ENCODE measurements at regions not wholly inside any gene's neighbourhood (a gene's known extent, or its start where the extent isn't known, plus 50 kb on each side); places are given as distances from the start of the nearest gene placed in this dataset.
"Not testable (repeated sequence)": the region's sequence is repeated elsewhere in the genome, so short reads cannot be mapped to it uniquely, and the experiment has no call there.

DNA sequence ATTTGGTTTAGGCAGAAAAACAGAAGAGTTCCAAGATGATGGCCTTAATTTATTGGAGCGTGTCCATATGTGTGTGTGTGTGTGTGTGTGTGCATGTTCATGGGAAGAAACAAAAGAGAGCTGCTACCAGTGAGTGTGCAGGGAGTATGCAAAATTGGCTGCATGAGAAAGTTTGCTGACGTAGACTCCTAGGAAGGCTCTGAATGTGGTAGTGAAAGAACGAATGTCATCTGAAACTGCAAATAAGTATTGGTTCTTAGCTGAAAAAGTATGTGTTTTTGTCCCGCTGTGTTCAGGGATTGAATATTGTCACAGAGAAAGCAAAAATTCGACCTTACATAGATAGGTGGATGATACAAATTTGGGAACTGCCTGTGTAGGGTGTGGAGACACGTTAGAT lies 542.6 kb upstream of the COX7C start:
- DNase-seq = no peak

DNA sequence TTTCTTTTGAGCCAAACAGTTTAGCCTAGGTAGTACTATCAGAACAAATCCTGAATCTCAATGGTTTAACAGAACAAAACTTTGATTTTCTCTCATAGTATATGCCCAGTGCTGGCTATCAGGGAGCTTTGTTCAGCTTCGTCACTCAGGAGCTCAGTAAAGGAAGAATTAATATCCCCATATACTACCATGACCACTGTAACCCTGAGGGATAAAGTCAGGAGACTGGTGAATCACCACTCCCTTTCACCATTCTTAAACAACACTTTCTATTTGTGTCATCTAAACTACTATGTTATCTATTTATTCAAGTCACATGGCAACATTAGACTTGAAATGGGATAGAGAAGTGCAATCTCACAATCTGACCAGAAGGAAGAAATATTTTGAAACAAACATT lies 522.6 kb upstream of the COX7C start:
- DNase-seq = no peak

DNA sequence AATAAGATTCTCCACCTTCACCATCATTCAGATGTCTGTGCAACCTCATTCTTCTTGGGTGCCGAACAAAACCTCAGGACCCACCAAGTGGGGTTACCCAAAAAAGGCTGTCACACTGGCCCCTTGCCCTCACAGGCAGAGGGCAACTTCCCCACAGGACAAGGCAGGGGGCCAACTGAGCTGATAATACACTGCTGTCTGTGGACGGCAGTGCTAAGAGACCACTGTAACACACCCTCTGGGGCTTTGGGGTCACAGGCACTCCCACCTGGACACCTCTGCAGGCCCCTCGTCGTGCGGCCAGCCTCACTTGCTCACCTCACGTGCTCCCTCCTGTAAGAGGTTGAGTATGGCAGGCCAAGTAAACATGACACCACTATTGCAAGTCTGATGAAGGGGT lies 515.8 kb upstream of the COX7C start:
- DNase-seq = no peak

DNA sequence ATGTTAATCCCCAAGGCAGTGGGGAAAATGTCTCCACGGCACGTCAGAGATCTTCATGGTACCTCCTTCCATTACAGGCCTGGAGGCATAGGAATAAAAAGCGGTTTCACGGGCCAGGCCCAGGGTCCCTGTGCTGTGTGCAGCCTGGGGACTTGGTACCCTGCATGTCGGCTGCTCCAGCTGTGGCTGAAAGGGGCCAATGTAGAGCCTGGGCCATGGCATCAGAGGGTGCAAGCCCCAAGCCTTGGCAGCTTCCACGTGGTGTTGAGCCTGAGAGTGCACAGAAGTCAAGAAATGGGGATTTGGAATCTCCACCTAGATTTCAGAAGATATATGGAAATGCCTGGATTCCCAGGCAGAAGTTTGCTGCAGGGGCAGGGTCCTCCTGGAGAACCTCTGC lies 508.9 kb upstream of the COX7C start:
- no peak for DNase-seq

DNA sequence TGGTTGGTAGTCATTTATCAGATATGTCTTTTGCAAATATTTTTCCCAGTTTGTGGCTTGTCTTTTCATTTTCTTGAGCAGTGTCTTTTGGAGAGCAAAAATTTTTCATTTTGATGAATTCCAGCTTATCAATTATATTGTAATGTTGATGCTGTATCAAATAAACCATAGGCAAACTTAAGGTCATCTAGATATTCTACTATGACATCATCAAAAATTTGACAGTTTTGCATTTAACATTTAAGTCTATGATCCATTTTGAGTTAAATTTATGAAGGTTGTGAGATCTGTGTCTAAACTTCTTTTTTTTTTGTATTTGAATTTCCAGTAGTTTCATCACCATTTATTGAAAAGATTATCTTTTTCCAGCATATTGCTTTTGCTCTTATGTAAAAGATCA lies 505.5 kb upstream of the COX7C start:
- no peak for DNase-seq

DNA sequence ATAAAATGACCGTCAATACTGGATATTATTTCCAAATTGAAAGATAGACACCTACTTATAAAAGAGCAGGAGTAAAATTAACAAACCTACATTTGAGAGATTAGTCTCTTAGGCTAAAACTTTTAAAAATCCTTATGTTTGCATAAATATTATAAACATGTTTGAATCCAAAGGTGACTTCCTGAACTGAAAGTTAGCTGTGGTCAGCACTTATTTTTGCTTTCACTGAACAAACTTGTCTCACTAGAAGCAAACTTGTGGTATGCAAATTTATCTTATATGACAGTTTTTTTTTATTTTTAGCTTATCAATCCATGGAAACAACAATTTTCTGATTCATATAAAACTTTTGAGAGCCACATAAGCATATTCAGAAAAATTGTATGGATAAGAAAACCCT lies 502.6 kb upstream of the COX7C start:
- no peak for DNase-seq

DNA sequence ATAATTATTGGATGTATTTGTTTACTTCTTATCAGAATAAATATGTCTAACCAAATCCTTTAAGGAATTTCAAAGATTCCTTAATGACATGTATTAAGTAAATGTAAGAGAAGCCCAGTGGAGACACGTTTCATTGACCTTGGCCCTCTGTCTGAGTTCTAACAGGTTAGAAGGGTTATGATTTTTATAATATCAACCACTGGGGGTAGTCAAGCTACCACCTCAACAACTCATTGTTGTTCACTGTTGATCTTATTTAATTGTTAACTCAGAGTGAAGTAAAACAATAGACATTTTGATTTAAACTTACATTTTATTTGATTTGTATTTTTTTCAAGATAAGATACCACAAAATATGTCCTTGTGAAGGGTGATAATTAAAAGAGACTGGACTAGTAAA lies 499.2 kb upstream of the COX7C start:
- no peak for DNase-seq

DNA sequence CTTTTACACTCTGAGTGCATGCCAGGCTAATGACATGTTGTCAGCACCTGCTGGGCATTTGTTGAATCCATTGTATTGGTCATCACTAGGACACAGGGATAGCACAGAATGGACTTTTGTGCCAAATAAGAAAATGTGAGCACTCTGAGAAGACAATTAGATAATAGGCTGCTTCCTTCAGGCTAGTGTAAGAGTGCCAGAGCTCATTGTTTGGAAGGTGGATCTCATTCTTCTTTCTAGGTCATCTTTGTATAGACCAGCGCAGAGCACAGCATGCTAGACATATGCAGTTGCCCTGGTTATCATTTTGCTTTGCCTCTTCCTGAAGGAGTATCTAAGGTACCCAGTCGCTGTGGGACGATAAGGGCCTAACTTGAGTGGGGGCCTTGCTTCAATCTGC lies 493.4 kb upstream of the COX7C start:
- no peak for DNase-seq

DNA sequence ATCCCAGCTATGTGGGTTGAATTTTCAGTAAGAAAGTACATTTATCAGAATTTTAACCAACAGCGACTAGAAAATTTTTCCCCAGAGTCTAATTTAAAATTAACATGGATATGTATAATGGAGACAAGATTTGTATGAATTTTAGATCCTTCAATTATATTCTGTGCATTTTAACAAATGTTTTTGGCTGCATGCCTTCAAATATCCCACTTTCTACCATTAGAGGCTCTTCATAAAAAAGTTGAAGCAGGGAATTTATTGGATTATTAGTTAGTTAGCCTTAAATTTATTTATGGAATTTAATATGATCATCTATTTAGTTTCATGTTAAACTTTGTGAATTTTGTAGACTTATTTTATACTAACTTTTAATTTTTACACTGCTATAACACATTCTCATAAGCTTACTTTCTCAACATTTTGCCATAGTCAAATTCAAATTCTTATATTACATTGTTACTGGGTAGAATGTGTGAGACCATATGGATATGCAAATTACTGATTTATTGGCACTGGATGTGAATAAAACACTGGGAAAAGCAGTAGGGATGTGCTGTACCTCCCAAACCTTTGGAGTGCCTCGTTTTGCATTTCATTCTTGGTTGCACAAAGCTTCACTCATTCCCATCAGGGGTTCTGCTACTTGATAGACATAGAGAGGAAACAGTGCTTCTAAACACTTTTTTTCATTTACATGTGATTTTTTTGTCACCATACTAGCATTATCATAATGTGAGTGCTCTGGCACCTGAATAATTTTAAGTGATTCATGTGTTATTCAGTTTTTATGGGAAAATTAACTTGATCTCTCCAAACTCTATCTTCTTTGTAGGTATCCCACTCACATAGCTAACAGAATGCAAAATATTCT lies 491.8 kb upstream of the COX7C start:
- DNase-seq = no peak

DNA sequence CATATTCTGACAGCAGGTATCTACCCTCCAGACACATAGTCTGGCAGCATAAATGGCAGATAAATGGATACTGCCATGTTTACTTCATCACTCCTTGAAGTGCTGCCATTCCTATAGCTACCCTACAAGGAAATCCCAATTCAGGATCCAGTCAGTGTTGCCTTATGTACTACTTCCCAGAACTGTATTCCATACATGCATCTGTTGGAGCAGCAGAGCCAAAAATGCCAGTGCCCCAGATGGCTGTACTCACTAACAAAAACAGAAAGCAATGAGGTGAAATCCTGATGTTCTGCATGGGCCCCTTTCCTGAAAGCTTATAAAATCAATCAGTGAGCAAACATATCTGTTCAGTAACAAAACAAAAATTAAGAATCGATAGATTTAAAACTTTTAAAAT lies 490.0 kb upstream of the COX7C start:
- no peak for DNase-seq

DNA sequence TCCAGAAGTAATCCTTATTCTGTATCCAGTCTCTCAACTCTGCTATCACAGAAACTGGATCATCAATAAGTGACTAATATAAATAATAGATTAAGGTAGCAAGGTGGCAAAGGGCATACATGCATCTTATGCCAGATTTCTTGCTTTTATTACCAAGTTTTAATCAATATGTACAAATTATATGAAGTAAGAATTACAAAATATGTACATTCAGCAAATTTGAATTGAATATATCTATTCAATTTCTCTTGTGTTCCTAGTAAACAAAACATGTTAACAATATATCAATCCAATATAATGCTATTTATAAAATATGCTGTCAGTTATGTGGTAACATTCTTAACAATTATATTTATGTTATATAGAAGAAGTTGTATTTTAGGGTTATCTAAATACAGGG lies 488.7 kb upstream of the COX7C start:
- no peak for DNase-seq

DNA sequence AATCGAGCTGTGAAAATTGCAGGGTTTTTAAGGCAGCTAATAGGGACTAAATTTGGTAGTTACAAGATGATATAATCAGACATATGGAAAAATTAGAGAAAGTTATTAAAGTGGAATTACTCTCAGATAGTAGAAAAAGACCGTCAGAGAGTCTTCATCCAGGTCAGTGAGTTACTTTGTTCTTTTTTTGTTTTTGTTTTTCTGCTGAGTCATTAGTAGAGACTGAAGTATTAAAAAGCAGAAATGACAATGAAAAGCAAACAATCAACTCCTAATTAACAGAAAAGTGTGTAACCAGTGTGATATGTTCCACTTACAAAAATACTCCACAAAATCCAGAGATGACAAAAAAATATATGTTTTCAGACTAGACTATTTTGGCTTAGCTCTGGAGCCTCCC lies 480.4 kb upstream of the COX7C start:
- no peak for DNase-seq

DNA sequence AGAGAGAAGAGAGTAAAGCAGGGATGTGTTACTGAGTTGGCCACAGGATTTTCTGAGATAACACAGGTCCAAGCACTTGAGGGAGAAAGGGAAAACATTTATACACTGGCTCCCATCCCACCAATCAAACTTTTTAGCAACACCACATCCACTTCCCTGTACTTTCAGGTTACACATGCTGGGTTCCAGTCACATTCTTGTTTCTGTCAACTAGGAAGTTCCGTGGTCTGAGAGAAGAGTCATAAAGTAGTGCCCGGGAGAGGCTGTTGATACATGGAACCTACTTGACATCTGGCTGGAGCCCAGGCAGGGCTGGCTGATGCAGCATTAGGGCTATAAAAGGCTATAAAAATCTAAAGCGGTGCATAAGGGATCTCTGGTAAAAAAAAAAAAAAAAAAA lies 473.9 kb upstream of the COX7C start:
- no peak for DNase-seq

DNA sequence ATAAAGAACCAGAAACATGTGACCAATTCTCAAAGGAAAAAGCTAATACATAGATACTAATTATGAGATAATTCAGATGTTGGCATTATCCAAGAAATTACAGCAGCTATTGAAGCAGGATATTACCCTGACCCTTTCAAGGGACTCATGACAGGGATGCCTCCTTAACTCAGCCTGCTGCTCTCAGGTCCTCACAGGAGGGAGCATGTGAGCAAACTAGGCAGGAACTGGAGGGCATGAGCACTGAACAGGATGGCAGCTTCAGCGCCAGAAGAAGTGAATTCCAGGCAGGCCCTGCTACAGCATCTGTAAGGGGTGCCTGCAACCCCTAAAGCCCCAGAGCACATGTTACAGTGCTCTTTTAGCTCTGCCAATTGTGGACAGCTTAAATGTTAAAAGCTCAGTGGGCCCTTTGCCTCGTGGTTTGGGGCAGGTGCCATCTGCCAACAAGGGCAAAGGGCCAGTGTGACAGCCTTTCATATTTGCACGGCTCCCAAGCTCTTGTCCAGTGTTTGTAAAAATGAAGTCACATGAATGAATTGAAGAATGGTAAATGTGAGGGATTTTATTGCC lies 464.7 kb upstream of the COX7C start:
- DNase-seq = no peak

DNA sequence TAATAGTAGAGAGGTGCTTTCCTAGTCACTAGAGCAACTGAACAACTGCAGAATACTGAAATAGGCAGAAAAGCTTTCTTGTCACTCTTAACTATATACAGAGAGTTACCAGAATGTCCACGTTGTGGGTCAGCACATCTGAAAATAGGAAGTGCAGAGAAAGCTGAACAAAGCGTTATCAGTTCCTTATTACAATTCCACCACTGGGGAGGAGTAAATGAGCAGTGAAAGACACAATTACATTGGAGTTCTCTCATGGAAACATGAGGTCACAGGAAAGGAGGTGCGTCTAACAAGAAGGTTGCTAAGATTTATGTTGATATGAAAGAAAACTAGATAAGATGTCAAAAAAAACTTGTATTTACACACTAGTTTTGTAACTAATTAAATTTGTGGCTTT lies 461.9 kb upstream of the COX7C start:
- DNase-seq = no peak

DNA sequence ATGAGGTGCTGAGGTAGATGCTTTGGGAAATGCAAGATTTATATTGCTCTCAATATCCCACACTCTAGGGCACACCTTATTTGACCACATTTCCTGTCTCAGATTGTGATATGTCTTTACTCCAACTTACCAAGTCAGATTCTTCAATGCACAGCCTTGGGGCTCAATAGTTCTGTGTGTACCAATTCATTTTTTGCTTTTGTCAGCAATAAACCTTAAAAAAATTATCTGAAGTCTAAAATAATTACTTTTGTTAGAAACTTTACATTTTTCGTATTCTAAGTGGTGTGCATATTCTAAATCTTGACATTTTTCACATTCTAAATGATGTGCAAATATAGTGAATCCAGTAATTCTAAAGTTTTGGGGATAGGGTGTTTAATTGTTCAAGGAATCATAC lies 447.5 kb upstream of the COX7C start:
- DNase-seq = no peak

DNA sequence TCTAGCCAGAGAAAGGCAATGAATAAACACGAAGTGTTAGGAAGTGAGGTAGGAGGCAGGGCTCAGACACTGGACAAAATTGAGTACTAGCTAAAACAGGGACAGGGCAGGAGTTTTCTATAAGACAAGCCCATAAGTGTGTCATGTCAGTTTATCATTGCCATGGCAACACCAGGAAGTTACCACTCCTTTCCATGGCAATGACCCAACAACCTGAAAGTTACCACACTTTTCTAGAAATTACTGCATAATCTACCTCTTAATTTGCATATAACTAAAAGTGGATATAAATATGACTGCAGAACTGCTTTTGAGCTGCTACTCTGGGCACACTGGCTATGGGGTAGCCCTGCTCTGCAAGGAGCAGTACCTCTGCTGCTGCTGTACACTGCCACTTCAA lies 442.5 kb upstream of the COX7C start:
- no peak for DNase-seq

DNA sequence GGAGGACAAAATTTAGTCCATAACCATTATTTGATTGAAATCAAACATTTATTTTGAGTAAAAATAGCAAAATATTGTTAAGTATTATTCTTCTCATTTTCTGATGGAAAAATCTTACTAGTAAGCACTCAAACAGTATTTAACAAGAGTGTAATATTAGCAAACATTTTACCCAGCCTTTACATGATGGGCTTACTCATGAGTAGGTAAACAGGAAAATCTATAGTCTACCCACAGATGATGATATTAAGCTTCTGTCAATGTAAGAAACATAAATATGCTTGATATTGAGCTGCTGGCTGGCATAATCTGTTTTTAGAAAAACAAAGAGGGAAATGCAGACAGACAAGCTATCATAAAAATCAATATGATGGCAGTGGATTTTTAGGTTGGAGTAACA lies 418.5 kb upstream of the COX7C start:
- DNase-seq = no peak

DNA sequence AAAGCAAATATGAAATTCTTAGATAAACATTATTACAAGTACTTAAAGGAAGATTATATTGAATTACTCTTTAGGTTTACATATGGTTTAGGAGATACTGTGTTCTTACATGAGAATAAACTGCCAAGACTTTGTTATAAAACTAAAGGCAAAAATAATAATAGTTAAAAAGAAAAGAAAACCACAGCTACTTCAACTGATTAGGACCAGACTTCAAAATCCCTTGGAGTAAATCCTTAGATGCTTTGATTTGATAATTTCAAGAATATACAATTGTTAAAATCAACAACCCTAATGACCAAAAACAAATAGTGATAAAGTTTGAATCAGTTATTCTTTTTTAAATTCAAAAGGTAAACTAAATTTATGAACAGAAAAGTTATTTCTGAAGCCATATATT lies 389.6 kb upstream of the COX7C start:
- no peak for DNase-seq

DNA sequence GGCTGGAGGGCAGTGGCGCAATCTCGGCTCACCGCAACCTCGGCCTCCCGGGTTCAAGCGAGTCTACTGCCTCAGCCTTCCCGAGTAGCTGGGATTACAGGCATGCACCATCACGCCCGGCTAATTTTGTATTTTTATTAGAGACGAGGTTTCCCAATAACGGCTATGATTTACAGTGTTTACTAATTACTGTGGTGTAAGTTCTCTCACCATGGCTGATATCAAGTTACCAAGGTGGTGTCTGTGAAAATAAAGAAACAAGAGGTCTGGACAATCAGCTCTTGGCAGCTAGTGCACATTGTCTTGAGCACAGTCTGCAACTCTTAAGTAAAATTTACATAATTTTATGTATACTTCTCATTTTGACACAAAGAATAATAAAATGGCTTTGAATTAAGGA lies 385.5 kb upstream of the COX7C start:
- no peak for DNase-seq

DNA sequence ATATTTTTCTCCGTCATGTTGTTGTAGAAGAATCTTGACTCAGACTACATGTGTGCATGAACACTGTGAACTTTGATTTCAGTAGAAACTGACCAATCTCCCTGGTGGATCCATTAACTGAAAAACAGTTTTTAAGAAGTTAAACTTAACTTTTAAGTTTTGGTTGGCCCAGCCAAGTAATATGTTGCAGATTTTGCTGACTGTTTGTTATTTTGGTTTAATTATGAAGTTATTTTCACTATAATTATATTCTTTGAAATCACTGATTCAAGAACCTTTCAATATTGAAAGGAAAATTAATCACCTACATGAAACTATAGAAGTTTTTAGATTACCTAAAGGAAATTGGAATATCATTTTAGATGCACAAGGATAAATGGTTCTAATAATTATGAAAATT lies 373.6 kb upstream of the COX7C start:
- no peak for DNase-seq

DNA sequence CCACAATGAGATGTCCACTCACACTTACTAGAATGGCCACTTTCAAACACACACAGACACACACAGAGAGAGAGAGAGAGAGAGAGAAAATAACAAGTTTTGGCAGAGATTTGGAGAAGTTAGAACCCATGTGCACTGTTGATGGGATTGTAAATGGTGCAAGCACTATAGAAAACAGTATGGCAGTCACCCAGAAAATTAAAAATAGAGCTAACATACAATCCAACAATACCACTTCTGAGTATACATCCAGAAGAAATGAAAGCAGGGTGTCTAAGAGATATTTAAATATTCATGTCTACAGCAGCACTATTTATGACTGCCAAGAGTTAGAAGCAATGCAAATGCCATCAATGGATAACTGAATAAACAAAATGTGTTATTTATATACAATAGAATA lies 359.9 kb upstream of the COX7C start:
- DNase-seq = no peak

DNA sequence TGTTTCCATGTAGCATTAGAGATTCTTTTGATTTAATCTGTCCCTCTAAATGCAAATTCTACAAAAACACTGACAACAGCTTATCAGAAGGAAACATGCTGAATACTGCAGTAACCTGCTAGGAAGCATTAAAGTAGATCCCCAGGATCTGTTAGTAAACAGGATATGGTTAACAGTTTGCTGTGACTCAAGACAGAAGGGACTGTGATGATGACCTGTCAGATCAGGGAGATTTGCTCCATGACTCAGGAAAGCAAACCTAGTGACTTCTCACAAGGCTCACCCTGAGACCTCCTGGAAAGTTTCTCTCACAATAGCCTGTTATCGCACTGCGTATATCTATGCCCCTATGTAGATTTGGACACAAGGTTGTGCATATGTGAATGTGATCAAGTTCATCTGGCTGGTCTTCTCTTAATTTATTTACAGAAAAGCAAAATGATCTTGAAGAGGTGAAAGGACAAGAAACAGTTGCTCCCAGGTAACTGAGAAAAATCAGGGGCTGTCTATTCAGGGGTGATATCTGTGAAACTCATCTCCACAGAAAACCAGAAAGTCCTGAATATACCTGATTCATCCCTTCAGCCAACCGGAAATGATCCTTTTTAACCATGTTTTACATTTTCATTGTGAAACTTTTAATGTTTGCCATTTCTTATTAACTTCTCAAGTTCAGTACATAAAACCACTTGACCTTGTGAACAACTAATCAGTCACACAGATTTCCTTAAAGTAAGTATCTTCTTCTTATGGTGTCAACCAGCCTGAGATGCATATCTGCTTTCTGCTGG lies 333.1 kb upstream of the COX7C start:
- not testable (repeated sequence) for DNase-seq

DNA sequence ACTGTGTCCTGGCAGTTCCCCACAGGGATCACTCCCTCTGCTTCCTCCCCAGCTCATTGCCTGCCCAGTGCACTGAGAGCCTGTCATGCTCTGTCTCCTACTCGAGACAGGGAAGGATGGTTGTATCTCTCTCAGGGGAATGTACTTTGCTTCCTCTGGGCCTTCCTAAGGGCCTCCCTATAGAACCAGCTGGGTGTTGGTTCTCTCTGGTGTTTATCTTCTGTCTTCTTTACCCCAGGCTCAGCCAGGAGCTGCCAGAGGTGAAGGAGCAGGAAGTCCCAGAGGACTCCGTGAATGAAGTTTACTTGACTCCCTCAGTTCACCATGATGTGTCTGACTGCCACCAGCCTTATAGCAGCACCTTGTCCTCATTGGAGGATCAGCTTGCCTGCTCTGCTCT lies 330.3 kb upstream of the COX7C start:
- not testable (repeated sequence) for DNase-seq

All from NCI-H345 (cell line).